ENCODE measurements at regions not wholly inside any gene's neighbourhood (a gene's known extent, or its start where the extent isn't known, plus 50 kb on each side); places are given as distances from the start of the nearest gene placed in this dataset.

- DNase-seq, result peak; percentile 78
- Histone ChIP-seq H3K27ac (peak overlapping the region in 1 of 4 donors; percentile 37), H3K9me3 (no peaks in the 10 kb centered on the region), H3K4me3 (no peak overlapping the region), H3K36me3 (peaks cover 0 to 84% (median 17%) of the 10 kb centered on the region in 4 donors), H3K27me3 (no peaks in the 10 kb centered on the region), H3K4me1 (peaks cover 0 to 13% (median 0%) of the 10 kb centered on the region in 4 donors)
- intact Hi-C loops (cut with DNase I), result no loop called here
- 89% methylated on average over 7 of the region's 7 CpGs for WGBS, 2 donors
- TF ChIP-seq POLR2AphosphoS5 (IDR thresholded peaks at IDR 0.05), result peak in 3 of 4 donors; percentile 37 to 53 (median 43)
- no peak for TF ChIP-seq POLR2A (IDR thresholded peaks at IDR 0.05)
Measured at GRCh38 chr2:16559278-16560067, 106.2 kb downstream of the CYRIA start.

DNA sequence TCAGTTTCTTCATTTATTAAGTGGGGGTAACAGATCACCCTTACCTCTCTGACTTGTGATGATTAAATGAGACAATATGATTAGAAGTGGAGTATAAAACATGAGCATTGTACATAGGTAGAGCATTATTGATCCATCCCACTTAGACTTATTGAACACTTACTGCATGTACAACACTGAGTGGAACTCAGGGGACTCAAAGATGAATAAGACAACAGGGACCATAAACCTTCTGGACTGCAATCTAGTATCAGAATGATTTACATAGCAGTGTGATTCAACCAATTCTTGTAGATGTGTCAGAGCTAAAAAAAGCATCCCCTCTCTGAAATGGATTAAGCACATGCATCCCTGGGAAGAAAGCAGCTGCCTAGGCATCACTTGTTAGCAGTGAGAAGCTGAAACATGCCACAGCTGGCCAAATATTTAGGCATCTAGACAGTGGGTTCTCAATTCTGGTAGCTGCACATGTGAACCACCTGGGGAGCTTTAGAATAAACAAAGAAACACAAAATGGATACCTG, 111.5 kb downstream of the CYRIA start:
- H3K9me3 ChIP-seq, result no peaks in the 10 kb centered on the region
- H3K27ac ChIP-seq, result no peak overlapping the region
- no peak for DNase-seq
- H3K27me3 ChIP-seq, result no peaks in the 10 kb centered on the region
- TF ChIP-seq EP300 (IDR thresholded peaks at IDR 0.05) (no peak), POLR2AphosphoS5 (IDR thresholded peaks at IDR 0.05) (no peak), POLR2A (IDR thresholded peaks at IDR 0.05) (no peak)
- TF ChIP-seq, protein P1, sequence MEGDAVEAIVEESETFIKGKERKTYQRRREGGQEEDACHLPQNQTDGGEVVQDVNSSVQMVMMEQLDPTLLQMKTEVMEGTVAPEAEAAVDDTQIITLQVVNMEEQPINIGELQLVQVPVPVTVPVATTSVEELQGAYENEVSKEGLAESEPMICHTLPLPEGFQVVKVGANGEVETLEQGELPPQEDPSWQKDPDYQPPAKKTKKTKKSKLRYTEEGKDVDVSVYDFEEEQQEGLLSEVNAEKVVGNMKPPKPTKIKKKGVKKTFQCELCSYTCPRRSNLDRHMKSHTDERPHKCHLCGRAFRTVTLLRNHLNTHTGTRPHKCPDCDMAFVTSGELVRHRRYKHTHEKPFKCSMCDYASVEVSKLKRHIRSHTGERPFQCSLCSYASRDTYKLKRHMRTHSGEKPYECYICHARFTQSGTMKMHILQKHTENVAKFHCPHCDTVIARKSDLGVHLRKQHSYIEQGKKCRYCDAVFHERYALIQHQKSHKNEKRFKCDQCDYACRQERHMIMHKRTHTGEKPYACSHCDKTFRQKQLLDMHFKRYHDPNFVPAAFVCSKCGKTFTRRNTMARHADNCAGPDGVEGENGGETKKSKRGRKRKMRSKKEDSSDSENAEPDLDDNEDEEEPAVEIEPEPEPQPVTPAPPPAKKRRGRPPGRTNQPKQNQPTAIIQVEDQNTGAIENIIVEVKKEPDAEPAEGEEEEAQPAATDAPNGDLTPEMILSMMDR (IDR thresholded peaks at IDR 0.05), result no peak
- intact Hi-C loops (cut with DNase I), result loop anchor here (5.0 kb wide), 1 partner anchor 203 kb away; no protein-coding TSS in a partner anchor
- peaks cover 0 to 68% (median 19%) of the 10 kb centered on the region in 4 donors for H3K36me3 ChIP-seq
- no peak overlapping the region for H3K4me3 ChIP-seq
- H3K4me1 ChIP-seq, result peaks cover 0 to 5% (median 0%) of the 10 kb centered on the region in 4 donors

DNA sequence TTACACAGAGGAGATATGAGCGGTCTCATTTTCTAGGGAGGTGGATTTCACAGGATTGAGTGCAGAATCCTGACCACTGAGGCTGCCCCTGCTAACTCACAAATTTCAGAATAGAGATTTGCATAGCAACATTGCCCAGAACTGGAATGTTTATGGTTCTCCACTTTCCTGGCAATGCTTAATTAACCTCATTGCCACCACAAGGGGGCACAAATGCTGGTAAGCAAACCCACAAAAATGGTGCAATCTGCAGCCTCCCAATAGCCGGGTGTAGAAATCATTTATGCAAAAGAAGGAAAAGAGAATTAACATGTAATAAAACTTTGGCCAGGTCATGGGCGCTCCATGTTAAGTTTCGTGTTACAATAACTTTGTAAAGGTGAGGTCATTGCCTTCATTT, 112.4 kb downstream of the CYRIA start:
- peaks cover 0 to 59% (median 15%) of the 10 kb centered on the region in 4 donors for H3K36me3 ChIP-seq
- TF ChIP-seq, protein P1 (IDR thresholded peaks at IDR 0.05), result peak in 3 of 4 experiments; percentile 21 to 38 (median 25)
- TF ChIP-seq POLR2A (IDR thresholded peaks at IDR 0.05), result no peak
- no peak overlapping the region for H3K4me3 ChIP-seq
- WGBS, 2 donors, result 26 to 64% methylated on average over 4 of the region's 4 CpGs
- no peak for DNase-seq
- no peaks in the 10 kb centered on the region for H3K27me3 ChIP-seq
- H3K4me1 ChIP-seq, result no peaks in the 10 kb centered on the region
- no peaks in the 10 kb centered on the region for H3K9me3 ChIP-seq
- intact Hi-C loops (cut with DNase I), result loop anchor here (2.0 to 5.0 kb wide), 2 partner anchors 56 to 204 kb away; no protein-coding TSS in a partner anchor
- H3K27ac ChIP-seq, result no peak overlapping the region

DNA sequence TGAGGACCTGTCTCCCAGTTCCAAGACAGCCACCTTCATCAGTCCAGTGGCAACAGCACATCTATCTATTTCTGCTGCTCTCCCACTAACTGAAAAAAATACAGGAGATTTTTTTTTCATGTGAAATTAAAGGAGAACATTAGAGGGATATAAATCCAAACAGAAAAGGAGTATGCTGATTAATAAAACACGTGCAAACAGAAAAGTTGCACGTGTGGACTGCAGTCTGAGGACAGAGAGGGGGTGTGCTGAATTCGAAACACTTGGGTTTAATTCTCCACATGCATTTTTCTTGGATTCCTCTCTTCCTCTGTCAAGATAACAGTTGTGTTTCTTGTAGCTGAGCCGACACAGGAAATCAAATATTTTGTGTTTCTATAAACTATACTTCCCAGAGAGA, 113.4 kb downstream of the CYRIA start:
- intact Hi-C loops (cut with DNase I), result loop anchor here (2.0 to 5.0 kb wide), 2 partner anchors 57 to 205 kb away; no protein-coding TSS in a partner anchor
- TF ChIP-seq POLR2A (IDR thresholded peaks at IDR 0.05) (no peak), EP300 (IDR thresholded peaks at IDR 0.05) (no peak), POLR2AphosphoS5 (IDR thresholded peaks at IDR 0.05) (no peak)
- TF ChIP-seq, protein P1 (IDR thresholded peaks at IDR 0.05), result no peak

GRCh38 chr2:16548036-16548435, 117.6 kb downstream of the CYRIA start:
- H3K27me3 ChIP-seq, result no peaks in the 10 kb centered on the region
- no peak for DNase-seq
- WGBS, 2 donors, result 66 to 72% methylated on average over 2 of the region's 2 CpGs
- H3K4me1 ChIP-seq, result no peaks in the 10 kb centered on the region
- H3K4me3 ChIP-seq, result no peak overlapping the region
- H3K36me3 ChIP-seq, result peaks cover 0 to 15% (median 4%) of the 10 kb centered on the region in 4 donors
- H3K9me3 ChIP-seq, result no peaks in the 10 kb centered on the region
- TF ChIP-seq POLR2AphosphoS5 (IDR thresholded peaks at IDR 0.05) (no peak), POLR2A (IDR thresholded peaks at IDR 0.05) (no peak), EP300 (IDR thresholded peaks at IDR 0.05) (no peak)
- TF ChIP-seq, protein P1 (IDR thresholded peaks at IDR 0.05), result no peak
- intact Hi-C loops (cut with DNase I), result no loop called here
- H3K27ac ChIP-seq, result no peak overlapping the region

More for the DNA sequence above, 113.4 kb downstream of the CYRIA start:
- 63 to 77% methylated on average over 4 of the region's 4 CpGs for WGBS, 2 donors
- peaks cover 0 to 48% (median 15%) of the 10 kb centered on the region in 4 donors for H3K36me3 ChIP-seq
- no peaks in the 10 kb centered on the region for H3K9me3 ChIP-seq
- no peak overlapping the region for H3K27ac ChIP-seq
- H3K27me3 ChIP-seq, result no peaks in the 10 kb centered on the region
- no peaks in the 10 kb centered on the region for H3K4me1 ChIP-seq
- no peak overlapping the region for H3K4me3 ChIP-seq
- DNase-seq, result no peak

Data from sigmoid colon (tissue), 6 donors.